Femur (tissue), 1 donor: ENCODE measurements at regions not wholly inside any gene's neighbourhood (a gene's known extent, or its start where the extent isn't known, plus 50 kb on each side); places are given as distances from the start of the nearest gene placed in this dataset.
"Not testable (repeated sequence)": the region's sequence is repeated elsewhere in the genome, so short reads cannot be mapped to it uniquely, and the experiment has no call there.

Source experiments
- DNase-seq: peaks from one replicate; pipeline ENCODE4 v3.0.0-alpha.2; 2017

DNA sequence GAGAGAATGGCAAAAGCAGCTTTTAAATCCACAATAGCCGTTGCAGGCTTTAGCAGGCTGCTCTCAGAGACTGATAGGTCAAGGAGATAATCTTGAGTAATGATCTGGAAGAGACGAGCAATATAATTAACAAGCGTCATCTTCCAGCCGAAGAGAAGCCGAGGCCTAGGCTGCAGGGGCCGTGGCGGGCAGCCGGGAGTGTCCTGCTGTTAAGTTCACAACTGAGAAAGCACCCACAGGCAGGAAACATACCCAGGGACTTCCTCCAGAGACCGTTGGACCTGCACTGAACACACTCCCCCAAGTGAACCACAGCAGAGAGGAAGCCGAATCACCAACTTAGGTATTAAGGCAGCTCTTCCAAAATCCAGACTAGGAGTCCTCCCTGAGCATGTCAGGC, 182.3 kb downstream of the IRX2 start:
- no peak for DNase-seq

DNA sequence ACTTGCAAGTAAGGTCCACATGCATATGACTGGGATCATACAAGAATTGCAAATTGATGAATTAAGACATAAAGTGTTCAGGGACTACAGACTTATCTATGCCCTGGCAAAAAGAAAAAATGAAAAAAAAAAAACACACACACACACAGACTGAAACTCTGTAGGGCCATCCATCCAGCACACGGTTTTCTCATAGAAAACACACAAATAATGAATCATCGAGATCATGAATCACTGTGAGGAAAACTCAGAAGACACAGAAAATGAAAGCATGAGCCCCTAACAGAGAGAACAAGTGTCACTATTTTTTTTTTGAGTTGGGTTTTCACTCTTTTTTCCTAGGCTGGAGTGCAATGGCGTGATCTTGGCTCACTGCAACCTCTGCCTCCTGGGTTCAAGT, 185.2 kb downstream of the IRX2 start:
- DNase-seq: no peak

GRCh38 chr5:2565147-2565546, 186.3 kb downstream of the IRX2 start:
- no peak for DNase-seq

DNA sequence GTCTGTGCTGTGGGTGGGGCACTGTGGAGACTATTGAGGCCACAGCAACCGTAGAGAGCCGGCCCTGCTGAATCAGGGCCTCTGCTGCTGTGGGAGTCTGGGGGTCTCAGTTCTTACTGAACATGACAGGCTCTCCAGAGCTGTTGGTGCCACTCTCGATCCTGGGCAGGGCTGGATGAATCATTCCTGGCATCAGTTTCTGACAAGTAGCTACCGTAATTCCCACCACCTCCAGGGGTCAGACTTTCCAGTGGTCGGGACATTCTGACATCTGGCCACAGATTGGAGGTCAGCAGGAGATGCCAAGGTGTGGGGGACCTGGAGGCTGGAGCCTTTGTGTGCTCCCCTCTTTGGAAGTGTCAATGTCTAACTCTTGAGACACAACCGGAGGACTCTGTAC, 188.4 kb downstream of the IRX2 start:
- no peak for DNase-seq

GRCh38 chr5:2562036-2562435, 189.4 kb downstream of the IRX2 start:
- DNase-seq: no peak

GRCh38 chr5:2560435-2560834, 191.0 kb downstream of the IRX2 start:
- DNase-seq: no peak

DNA sequence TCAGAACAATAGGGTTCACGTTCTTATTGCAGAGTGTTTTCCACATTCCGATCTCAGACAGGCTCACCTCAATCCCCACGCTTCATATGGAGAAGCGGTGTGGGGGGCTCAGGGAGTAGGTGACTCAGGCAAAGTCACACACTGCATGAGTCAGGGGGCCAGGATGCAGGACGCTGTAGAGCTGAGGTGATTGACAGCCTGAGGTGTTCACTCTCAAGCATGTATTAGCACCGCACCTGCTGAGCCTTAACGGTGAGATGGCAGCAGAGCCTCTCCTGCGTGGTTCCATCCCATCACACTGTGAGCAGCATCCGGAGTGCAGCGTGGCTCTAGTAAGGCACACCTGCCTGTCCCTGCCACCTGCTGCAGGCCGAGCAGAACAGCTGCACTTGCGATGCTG, 194.0 kb downstream of the IRX2 start:
- no peak for DNase-seq

DNA sequence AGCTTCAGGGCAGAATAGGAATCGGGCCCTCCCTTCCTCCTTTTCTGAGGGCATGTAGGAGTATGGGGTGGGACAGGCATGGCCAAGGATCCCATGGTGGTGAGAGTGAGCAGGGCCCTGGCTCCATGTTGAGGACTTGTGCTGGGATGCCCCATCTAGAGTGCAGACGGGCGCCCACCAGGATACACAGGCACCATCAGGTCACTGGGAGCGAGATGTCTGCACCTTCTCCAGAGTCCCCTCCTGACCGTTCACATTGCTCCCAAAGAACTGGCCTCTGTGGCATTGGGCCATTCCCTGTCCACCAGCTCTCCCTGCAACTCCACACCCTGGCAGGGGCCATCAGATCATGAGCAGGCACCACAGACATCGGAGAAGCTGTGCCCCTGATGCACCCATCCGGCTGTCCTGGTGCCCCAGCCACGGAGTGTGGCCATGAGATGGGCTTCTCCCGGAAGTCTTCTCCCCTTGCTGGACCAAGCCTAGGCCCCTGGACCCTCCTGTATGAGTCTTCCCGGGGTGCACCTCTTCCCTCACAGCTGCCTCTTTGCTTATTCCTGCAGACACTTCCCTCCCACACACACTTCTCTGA, 195.0 kb downstream of the IRX2 start:
- no peak for DNase-seq

GRCh38 chr5:2553611-2554010, 197.9 kb downstream of the IRX2 start:
- DNase-seq: no peak

DNA sequence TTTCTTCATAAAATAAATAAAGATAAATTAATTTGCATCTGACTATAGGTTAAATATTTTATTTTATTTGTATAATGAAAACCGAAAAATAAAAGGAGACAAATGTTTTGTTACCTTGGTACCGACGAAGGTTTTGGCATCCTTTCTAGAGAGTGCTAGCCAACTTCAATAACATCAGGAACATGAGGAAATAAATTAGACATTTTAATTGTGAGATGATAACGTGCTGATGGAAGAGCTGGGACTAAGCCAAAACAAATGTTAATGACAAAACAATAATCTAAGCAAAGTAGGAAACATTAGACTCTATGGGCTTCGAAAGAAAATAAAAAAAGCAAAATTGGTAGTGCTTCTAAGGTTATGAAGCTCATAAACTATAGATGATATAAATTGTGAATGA, 201.0 kb downstream of the IRX2 start:
- no peak for DNase-seq

- no peak for DNase-seq
These were observed 201.6 kb downstream of the IRX2 start for GRCh38 chr5:2549900-2550299.

GRCh38 chr5:2549354-2549753, 202.1 kb downstream of the IRX2 start:
- no peak for DNase-seq

DNA sequence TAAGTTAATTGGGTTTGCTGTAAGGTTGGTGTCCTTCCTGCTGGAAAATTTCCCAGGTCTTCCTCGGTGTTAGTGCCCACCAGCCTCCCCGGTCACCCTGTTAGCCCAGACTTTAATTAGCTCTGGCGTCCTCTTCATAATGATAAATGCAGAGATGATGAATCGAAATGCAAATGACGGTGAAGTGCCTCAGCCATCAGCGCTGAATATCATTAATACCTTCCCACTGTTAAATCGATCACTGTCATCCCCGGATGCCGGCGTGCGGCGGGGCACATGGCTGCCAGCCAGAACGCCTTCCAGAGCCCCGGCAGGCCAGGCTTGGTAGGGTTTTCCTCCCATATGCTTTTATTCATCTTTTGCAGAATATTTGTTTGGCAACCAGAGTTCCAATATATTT, 204.5 kb downstream of the IRX2 start:
- DNase-seq: no peak

DNA sequence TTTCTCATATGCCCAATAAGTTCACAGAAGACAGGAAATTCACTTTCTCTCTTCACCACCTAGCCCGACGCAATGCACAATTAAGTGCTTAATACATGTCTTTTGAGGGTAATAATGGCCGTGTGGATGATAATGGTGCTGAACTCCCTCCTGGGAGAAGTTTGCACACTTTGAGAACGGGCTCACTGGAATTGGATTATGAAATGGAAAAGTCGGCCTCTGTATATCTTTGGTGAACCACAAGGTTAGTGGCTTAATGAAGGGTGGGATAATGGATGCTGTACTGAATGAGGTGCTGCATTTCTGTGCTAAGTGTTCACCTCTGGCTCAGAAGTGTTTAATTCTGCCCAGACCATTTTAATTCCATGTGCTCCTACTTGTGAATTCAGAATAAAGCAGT, 207.5 kb downstream of the IRX2 start:
- DNase-seq: no peak

GRCh38 chr5:2542821-2543220, 208.7 kb downstream of the IRX2 start:
- DNase-seq: no peak

DNA sequence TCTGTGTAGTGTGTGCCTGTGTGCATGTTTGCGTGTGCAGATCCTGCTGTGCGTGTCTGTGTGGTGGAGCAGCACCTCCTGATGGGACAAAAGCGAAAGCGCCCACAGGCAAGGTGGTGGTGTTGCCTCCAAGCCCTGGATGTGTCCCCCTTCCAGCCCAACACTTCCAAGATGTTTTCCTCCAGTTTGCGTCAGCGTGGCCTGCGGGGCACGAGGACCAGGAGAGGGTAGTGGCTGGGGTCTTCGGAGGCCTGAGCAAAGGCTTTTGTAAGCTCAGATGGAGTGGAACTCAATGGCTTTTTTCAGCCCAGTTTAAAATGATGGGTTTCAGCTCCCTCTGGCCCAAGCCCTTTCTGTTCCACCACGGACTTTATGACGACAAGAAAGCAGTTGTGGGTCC, 209.5 kb downstream of the IRX2 start:
- DNase-seq: no peak

- no peak for DNase-seq
These were observed 213.3 kb downstream of the IRX2 start for GRCh38 chr5:2538169-2538568.

DNA sequence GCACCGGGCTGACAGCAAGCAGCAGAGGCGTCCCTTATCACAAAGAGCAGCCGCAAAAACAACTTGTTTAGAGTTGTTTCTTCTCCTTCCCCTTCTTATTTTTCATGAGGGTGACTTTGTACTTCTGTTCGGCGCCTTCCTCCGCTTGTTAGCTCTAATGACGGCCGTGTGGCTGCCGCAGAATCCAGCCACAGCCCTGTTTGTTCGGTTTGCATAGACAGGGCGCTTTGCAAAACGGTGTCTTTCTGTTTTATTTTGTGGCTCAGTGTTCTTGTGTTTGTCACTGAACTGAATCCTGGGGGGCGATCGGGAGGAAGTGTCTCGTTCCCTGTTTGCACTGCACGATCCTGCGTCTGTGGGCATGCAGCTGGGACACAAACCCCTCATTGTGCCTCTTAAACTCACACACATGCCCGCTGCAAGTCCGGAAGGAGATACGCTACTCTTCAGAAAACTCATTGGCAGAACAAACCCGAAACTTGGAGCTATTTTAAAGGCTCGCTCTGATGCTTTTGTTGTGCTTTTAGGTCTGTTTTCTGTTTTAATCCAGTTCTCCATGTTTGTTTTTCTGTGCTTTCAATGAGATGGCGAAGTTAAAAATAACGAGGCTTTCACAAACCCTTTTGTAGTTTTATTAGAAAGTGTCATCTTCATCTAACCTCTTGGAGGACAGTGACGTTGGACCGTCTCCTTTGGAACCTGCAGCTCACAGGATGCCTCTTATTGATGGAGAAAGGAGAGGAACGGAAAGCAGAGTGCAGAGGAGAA, 213.9 kb downstream of the IRX2 start:
- DNase-seq: no peak

DNA sequence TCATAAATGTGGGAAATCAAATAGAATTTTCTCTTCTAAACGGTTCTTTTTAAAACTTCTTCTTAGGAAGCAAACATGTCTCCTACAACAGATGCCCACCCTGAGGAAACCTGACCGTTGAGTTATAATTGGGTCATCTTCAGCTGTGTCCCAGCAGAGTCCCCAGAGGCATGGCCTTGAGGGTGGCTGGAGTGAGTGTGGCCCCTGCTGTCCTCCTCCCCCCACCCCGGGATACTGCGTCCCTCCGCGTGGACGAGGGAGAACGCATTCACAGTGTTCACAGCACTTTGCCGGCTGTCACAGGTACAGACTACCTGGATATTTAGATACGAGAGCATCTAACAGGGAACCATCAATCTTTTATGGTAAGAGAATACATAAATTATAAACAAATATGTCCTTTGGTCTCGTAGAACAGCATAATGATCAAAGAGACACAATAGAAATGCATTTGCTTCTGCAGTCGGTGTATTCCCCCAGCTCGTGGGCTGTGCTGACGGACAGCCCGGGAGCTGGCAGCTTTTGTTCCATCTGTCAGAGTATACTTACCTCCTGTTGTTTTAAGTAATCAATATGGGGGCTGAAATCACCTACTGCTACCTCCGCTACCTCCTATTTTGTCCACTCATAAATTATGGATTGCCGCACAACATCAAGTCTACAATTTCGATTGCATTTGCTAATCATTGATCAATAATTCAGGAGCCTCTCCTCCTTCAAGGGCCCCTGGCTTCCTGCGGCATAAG, 214.7 kb downstream of the IRX2 start:
- DNase-seq: no peak

DNA sequence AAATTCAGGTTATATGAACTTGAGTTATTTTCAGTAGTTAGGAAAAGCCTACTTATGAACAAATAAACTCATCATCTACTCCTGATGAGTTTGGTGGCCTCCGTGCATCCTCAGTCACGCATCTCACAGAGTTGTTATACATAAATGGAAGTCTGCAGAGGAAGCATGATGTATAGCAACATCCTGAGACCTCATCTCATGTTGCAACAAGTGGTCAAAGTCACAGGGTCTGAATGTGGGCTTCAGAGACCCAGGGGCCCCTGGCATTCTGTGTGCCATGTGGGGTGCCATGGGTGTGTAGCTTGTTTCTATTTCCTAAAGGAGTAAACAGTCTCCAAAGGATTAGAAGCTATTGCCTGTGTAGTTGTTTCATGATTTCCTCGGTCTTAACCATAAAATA, 216.5 kb downstream of the IRX2 start:
- no peak for DNase-seq

DNA sequence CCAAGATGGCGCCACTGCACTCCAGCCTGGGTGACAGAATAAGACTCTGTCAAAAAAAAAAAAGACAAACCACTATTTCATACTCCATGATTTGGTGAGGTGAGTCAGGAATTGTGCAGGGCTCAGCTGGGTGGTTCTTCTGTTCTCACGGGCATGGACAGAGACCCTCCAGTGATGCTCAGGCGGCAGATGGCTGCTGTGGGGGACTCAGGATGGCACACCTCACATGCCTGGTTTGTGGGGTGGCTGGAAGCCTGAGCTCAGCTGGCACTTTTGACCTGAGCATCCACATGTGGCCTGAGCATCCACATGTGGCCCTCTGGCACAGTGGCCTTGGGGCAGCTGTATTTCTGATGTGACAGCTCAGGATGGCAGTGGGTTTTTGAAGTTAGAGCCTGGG, 217.2 kb downstream of the IRX2 start:
- DNase-seq: no peak

- DNase-seq: not testable (repeated sequence)
These were observed 217.6 kb downstream of the IRX2 start for GRCh38 chr5:2533848-2534247.

GRCh38 chr5:2532809-2533208, 218.7 kb downstream of the IRX2 start:
- no peak for DNase-seq

- DNase-seq: no peak
These were observed 220.2 kb downstream of the IRX2 start for GRCh38 chr5:2531318-2531717.
